Stimulated activated CD4-positive, alpha-beta T cell treated with anti-CD3 and anti-CD28 coated beads, Interleukin-2, amount 100 ng/mL, for 24 hours (primary cell): ENCODE measurements at regions not wholly inside any gene's neighbourhood (a gene's known extent, or its start where the extent isn't known, plus 50 kb on each side); places are given as distances from the start of the nearest gene placed in this dataset.

Experiments
- DNase-seq, 2 donors: peaks; one replicate each; pipeline ENCODE4 v3.0.0-alpha.2; 2020

GRCh38 chr14:71583705-71584104 is 348.5 kb upstream of the RGS6 start:
- DNase-seq = no peak

- DNase-seq = no peak
Measured at GRCh38 chr14:71585361-71585760, 346.9 kb upstream of the RGS6 start.

- no peak for DNase-seq
Measured at GRCh38 chr14:71586131-71586897, 345.9 kb upstream of the RGS6 start.

- DNase-seq = no peak
Measured at GRCh38 chr14:71588028-71588427, 344.2 kb upstream of the RGS6 start.

- DNase-seq = no peak
Measured at GRCh38 chr14:71588576-71589215, 343.5 kb upstream of the RGS6 start.

- DNase-seq = no peak
Measured at GRCh38 chr14:71589609-71590008, 342.6 kb upstream of the RGS6 start.

GRCh38 chr14:71590131-71590530 is 342.1 kb upstream of the RGS6 start:
- no peak for DNase-seq

GRCh38 chr14:71591231-71591630 is 341.0 kb upstream of the RGS6 start:
- no peak for DNase-seq

GRCh38 chr14:71591929-71592328 is 340.3 kb upstream of the RGS6 start:
- DNase-seq = peak in 1 of 2 donors; percentile 24

- no peak for DNase-seq
Measured at GRCh38 chr14:71592361-71592760, 339.9 kb upstream of the RGS6 start.

- DNase-seq = no peak
Measured at GRCh38 chr14:71593966-71594365, 338.3 kb upstream of the RGS6 start.

- DNase-seq = no peak
Measured at GRCh38 chr14:71594821-71595220, 337.4 kb upstream of the RGS6 start.

GRCh38 chr14:71595441-71595840 is 336.8 kb upstream of the RGS6 start:
- no peak for DNase-seq

- no peak for DNase-seq
Measured at GRCh38 chr14:71597287-71597920, 334.8 kb upstream of the RGS6 start.

- DNase-seq = no peak
Measured at GRCh38 chr14:71597955-71598660, 334.1 kb upstream of the RGS6 start.

GRCh38 chr14:71600309-71600708 is 331.9 kb upstream of the RGS6 start:
- no peak for DNase-seq

GRCh38 chr14:71602524-71602923 is 329.7 kb upstream of the RGS6 start:
- DNase-seq = no peak

GRCh38 chr14:71604231-71604630 is 328.0 kb upstream of the RGS6 start:
- DNase-seq = no peak

- DNase-seq = no peak
Measured at GRCh38 chr14:71606064-71606463, 326.2 kb upstream of the RGS6 start.

GRCh38 chr14:71606575-71606974 is 325.7 kb upstream of the RGS6 start:
- DNase-seq = no peak

GRCh38 chr14:71607056-71607455 is 325.2 kb upstream of the RGS6 start:
- DNase-seq = no peak

- no peak for DNase-seq
Measured at GRCh38 chr14:71610149-71610548, 322.1 kb upstream of the RGS6 start.

GRCh38 chr14:71610797-71611196 is 321.4 kb upstream of the RGS6 start:
- DNase-seq = no peak

- no peak for DNase-seq
Measured at GRCh38 chr14:71613168-71613567, 319.1 kb upstream of the RGS6 start.
